Ishikawa (cell line): ENCODE measurements at regions not wholly inside any gene's neighbourhood (a gene's known extent, or its start where the extent isn't known, plus 50 kb on each side); places are given as distances from the start of the nearest gene placed in this dataset.

Experiments used
- CEBPB ChIP-seq: IDR thresholded peaks from 2 replicates; pipeline ENCODE4 v1.6.1; 2012
- CREB1 ChIP-seq: IDR thresholded peaks from 2 replicates; pipeline ENCODE4 v1.6.1; 2012; ENCODE audit warnings: low read depth
- EGR1 ChIP-seq: IDR thresholded peaks from 2 replicates; pipeline ENCODE4 v1.6.1; 2012
- EP300 ChIP-seq: IDR thresholded peaks from 2 replicates; pipeline ENCODE4 v1.6.1; 2012; ENCODE audit warnings: borderline replicate concordance
- FOXM1 ChIP-seq: IDR thresholded peaks from 2 replicates; pipeline ENCODE4 v1.6.1; 2012; ENCODE audit warnings: low read depth, borderline replicate concordance
- MAX ChIP-seq: IDR thresholded peaks from 2 replicates; pipeline ENCODE4 v1.6.1; 2012
- NFIC ChIP-seq: IDR thresholded peaks from 2 replicates; pipeline ENCODE4 v1.6.1; 2012
- RAD21 ChIP-seq: IDR thresholded peaks from 2 replicates; pipeline ENCODE4 v1.6.1; 2012; ENCODE audit warnings: low read depth
- TAF1 ChIP-seq: IDR thresholded peaks from 2 replicates; pipeline ENCODE4 v1.6.1; 2012; ENCODE audit warnings: low read depth, mild to moderate bottlenecking
- TCF12 ChIP-seq: IDR thresholded peaks from 2 replicates; pipeline ENCODE4 v1.6.1; 2012; ENCODE audit warnings: low read depth
- TEAD4 ChIP-seq: IDR thresholded peaks from 2 replicates; pipeline ENCODE4 v1.6.1; 2012
- USF1 ChIP-seq: IDR thresholded peaks from 2 replicates; pipeline ENCODE4 v1.6.1; 2012
- YY1 ChIP-seq: IDR thresholded peaks from 2 replicates; pipeline ENCODE4 v1.6.1; 2012; ENCODE audit warnings: low read depth
- ZBTB7A ChIP-seq: IDR thresholded peaks from 2 replicates; pipeline ENCODE4 v1.6.1; 2012; ENCODE audit warnings: low read depth
- TF ChIP-seq, protein P1 (sequence below): IDR thresholded peaks from 2 replicates; pipeline ENCODE4 v1.6.1; 2012; ENCODE audit warnings: low read depth, mild to moderate bottlenecking

DNA sequence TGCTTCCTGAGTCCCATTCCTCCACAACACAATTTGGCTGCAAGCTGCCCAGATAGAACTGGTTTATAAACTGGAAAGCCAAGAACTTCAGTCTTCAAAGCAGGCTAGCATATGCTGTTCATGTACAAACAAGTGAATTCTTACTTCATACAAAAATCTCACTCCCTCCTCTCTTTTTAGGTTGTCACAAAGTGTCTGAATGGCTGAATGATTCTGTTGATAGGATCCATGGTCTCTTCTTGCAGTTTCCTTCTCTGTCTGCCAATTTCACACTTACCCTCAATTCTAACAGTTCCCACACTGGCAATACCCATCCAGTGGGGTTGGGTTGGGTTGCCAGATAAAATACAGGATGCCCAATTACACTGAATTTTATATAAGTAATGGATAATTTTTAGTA, 363.5 kb downstream of the DEPDC1B start:
- no peak for TF ChIP-seq TEAD4
- TF ChIP-seq USF1 = no peak
- TF ChIP-seq TCF12 = no peak
- TF ChIP-seq MAX = no peak
- TF ChIP-seq FOXM1 = no peak
- TF ChIP-seq EP300 = no peak
- no peak for TF ChIP-seq NFIC
- no peak for TF ChIP-seq RAD21
- TF ChIP-seq CEBPB = no peak
- TF ChIP-seq, protein P1, sequence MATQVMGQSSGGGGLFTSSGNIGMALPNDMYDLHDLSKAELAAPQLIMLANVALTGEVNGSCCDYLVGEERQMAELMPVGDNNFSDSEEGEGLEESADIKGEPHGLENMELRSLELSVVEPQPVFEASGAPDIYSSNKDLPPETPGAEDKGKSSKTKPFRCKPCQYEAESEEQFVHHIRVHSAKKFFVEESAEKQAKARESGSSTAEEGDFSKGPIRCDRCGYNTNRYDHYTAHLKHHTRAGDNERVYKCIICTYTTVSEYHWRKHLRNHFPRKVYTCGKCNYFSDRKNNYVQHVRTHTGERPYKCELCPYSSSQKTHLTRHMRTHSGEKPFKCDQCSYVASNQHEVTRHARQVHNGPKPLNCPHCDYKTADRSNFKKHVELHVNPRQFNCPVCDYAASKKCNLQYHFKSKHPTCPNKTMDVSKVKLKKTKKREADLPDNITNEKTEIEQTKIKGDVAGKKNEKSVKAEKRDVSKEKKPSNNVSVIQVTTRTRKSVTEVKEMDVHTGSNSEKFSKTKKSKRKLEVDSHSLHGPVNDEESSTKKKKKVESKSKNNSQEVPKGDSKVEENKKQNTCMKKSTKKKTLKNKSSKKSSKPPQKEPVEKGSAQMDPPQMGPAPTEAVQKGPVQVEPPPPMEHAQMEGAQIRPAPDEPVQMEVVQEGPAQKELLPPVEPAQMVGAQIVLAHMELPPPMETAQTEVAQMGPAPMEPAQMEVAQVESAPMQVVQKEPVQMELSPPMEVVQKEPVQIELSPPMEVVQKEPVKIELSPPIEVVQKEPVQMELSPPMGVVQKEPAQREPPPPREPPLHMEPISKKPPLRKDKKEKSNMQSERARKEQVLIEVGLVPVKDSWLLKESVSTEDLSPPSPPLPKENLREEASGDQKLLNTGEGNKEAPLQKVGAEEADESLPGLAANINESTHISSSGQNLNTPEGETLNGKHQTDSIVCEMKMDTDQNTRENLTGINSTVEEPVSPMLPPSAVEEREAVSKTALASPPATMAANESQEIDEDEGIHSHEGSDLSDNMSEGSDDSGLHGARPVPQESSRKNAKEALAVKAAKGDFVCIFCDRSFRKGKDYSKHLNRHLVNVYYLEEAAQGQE = no peak

DNA sequence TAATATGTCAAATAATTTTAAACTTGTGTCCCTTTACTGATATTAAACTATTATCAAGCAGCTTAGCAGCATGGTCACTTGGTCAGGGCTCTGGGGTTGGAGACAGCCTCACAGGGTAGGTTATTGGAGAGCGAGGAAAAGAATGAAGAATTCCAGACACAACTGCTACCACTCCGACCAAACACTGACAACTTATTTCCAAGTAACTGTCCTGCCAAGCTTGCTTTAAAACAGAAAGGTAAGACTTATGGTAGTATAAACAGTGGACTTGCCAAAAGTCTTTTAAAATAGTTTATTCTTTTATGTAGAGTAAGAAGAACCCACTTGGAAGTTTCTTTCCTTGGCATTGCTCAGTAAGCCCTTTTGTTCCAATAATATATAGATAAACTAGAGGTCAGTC, 364.1 kb downstream of the DEPDC1B start:
- TF ChIP-seq NFIC (no peak), EGR1 (no peak), USF1 (no peak)

GRCh38 chr5:60334281-60334713, 365.7 kb downstream of the DEPDC1B start:
- no peak for TF ChIP-seq TEAD4
- no peak for TF ChIP-seq CREB1
- TF ChIP-seq MAX = no peak
- no peak for TF ChIP-seq NFIC
- no peak for TF ChIP-seq EP300
- TF ChIP-seq CEBPB = no peak
- TF ChIP-seq RAD21 = no peak
- TF ChIP-seq ZBTB7A = no peak
- TF ChIP-seq EGR1 = no peak
- TF ChIP-seq TAF1 = no peak
- TF ChIP-seq, protein P1 = no peak
- no peak for TF ChIP-seq FOXM1
- TF ChIP-seq YY1 = no peak
- no peak for TF ChIP-seq USF1
- no peak for TF ChIP-seq TCF12

DNA sequence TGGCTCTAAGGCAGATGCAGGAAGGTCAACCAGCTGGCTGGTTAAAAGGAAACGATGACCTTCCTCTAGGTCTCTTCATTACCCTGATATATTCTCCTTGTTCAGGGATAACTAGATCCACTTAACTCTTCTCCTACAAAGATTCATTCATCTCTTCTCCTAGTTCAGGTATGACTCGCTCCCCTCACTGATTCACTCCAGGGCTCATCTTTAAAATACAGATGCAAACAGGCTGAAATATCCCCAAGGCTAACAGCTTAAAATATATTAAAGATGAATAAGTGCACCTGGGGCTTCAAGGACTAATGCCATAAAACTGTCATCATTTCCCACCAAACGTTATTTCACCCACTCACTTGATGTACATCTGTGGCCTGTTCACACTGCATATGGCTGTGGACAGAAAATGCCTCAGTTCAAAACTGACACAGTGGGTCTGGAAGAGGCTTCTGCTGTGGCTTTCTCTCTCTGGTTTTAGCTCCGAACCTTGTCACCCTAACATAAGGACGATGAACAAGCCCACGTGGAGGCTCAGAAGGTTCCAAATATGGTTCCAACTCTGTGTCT, 366.9 kb downstream of the DEPDC1B start:
- TF ChIP-seq CEBPB (no peak), MAX (no peak), TAF1 (no peak), USF1 (no peak), EGR1 (no peak), TCF12 (no peak), CREB1 (no peak), NFIC (no peak), RAD21 (no peak), TEAD4 (no peak), YY1 (no peak), EP300 (no peak), FOXM1 (no peak), ZBTB7A (no peak)
- TF ChIP-seq, protein P1 = no peak
